ENCODE measurements at regions not wholly inside any gene's neighbourhood (a gene's known extent, or its start where the extent isn't known, plus 50 kb on each side); places are given as distances from the start of the nearest gene placed in this dataset.

- H3K36me3 ChIP-seq, result no peaks in the 10 kb centered on the region
- no peaks in the 10 kb centered on the region for H3K4me1 ChIP-seq
- intact Hi-C loops (cut with DNase I), result no loop called here
- peaks cover 0 to 22% of the 10 kb centered on the region in 2 donors for H3K9me3 ChIP-seq
- H3K4me3 ChIP-seq, result no peak overlapping the region
- no peaks in the 10 kb centered on the region for H3K27me3 ChIP-seq
- DNase-seq, result no peak
- H3K27ac ChIP-seq, result no peak overlapping the region
- ATAC-seq, result no peak
- TF ChIP-seq, protein P1, sequence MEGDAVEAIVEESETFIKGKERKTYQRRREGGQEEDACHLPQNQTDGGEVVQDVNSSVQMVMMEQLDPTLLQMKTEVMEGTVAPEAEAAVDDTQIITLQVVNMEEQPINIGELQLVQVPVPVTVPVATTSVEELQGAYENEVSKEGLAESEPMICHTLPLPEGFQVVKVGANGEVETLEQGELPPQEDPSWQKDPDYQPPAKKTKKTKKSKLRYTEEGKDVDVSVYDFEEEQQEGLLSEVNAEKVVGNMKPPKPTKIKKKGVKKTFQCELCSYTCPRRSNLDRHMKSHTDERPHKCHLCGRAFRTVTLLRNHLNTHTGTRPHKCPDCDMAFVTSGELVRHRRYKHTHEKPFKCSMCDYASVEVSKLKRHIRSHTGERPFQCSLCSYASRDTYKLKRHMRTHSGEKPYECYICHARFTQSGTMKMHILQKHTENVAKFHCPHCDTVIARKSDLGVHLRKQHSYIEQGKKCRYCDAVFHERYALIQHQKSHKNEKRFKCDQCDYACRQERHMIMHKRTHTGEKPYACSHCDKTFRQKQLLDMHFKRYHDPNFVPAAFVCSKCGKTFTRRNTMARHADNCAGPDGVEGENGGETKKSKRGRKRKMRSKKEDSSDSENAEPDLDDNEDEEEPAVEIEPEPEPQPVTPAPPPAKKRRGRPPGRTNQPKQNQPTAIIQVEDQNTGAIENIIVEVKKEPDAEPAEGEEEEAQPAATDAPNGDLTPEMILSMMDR (IDR thresholded peaks at IDR 0.05), result no peak
These were observed 574.3 kb upstream of the NXPH2 start for GRCh38 chr2:139354518-139354917.

DNA sequence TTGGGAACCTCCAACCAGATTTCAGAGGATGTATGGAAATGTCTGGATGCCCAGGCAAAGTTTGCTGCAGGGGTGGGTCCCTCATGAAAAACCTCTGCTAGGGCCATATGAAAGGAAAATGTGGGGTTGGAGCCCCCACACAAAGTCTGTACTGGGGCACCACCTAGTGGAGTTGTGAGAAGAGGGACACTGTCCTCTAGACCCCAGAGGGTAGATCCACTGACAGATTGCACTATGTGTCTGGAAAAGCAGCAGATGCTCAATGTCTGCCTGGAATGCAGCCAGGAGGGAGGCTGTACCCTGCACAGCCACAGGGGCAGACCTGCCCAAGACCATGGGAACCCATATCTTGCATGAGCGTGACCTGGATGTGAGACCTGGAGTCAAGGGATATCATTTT is 573.7 kb upstream of the NXPH2 start:
- TF ChIP-seq, protein P1 (IDR thresholded peaks at IDR 0.05), result no peak
- Histone ChIP-seq H3K27me3 (no peaks in the 10 kb centered on the region), H3K27ac (no peak overlapping the region), H3K9me3 (peaks cover 0 to 25% of the 10 kb centered on the region in 2 donors), H3K4me3 (no peak overlapping the region), H3K36me3 (no peaks in the 10 kb centered on the region), H3K4me1 (no peaks in the 10 kb centered on the region)
- ATAC-seq (no peak), DNase-seq (no peak)
- intact Hi-C loops (cut with DNase I), result no loop called here

DNA sequence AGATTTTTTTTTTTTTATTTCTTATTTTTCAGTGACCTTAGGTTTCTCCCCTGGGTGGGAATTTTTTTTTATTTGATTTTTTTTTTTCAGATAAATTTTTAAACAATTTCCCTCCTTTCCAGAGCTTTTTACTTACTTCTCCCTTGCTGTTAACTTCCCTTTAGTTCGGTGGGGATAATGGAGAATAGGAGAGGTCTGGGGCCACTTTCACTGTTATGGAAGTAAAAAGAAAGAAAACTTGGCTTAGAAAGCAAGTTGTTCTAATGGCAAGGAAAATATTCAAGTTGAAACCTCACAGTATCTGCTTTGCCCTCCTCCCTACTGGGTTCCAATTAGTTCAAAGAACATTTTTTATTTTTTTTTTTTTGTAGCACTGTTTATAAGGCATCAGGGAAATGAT is 537.1 kb upstream of the NXPH2 start:
- H3K27me3 ChIP-seq, result no peaks in the 10 kb centered on the region
- no peak for ATAC-seq
- intact Hi-C loops (cut with DNase I), result no loop called here
- no peak overlapping the region for H3K4me3 ChIP-seq
- H3K9me3 ChIP-seq, result no peaks in the 10 kb centered on the region
- TF ChIP-seq, protein P1 (IDR thresholded peaks at IDR 0.05), result no peak
- H3K36me3 ChIP-seq, result no peaks in the 10 kb centered on the region
- H3K27ac ChIP-seq, result no peak overlapping the region
- DNase-seq, result no peak
- no peaks in the 10 kb centered on the region for H3K4me1 ChIP-seq

GRCh38 chr2:139314059-139314458 is 533.9 kb upstream of the NXPH2 start:
- intact Hi-C loops (cut with DNase I), result no loop called here
- TF ChIP-seq, protein P1 (IDR thresholded peaks at IDR 0.05), result no peak
- H3K27ac ChIP-seq, result no peak overlapping the region
- no peaks in the 10 kb centered on the region for H3K4me1 ChIP-seq
- DNase-seq (no peak), ATAC-seq (no peak)
- H3K4me3 ChIP-seq, result no peak overlapping the region
- H3K9me3 ChIP-seq, result no peaks in the 10 kb centered on the region
- H3K36me3 ChIP-seq, result no peaks in the 10 kb centered on the region
- no peaks in the 10 kb centered on the region for H3K27me3 ChIP-seq

DNA sequence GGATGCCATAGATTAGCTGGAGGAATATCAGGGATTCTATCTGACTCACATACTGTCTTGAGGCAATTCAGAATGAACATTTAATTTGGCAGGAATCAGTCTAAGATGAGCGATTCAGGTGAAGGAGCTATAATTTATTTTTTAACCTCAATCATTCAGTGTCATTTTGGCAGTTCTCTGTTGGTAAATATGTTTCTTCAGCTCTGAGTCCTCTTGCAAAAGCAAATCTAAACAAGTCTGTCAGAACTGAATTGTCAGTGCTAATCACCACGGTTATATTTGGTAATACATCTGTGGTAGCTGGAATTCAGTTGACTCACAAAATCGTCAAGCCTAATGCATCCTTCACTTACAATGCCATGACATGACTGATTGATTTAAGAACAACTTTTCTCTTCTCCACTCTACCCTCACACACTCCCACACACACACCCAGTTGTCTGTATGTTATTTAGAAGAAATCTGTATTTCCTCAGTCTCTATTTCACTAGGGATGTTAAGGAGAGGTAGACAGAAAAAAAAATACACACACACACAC is 516.6 kb upstream of the NXPH2 start:
- no peaks in the 10 kb centered on the region for H3K36me3 ChIP-seq
- DNase-seq, result no peak
- no peaks in the 10 kb centered on the region for H3K27me3 ChIP-seq
- no peaks in the 10 kb centered on the region for H3K4me1 ChIP-seq
- no peaks in the 10 kb centered on the region for H3K9me3 ChIP-seq
- no peak overlapping the region for H3K4me3 ChIP-seq
- intact Hi-C loops (cut with DNase I), result no loop called here
- H3K27ac ChIP-seq, result no peak overlapping the region
- TF ChIP-seq, protein P1 (IDR thresholded peaks at IDR 0.05), result no peak
- ATAC-seq, result no peak
